HL-60 (cell line): ENCODE measurements at regions not wholly inside any gene's neighbourhood (a gene's known extent, or its start where the extent isn't known, plus 50 kb on each side); places are given as distances from the start of the nearest gene placed in this dataset.

Source experiments
- DNase-seq, 2 experiments: peaks; one replicate each; pipeline ENCODE4 v3.0.0-alpha.2; 2010 to 2020; ENCODE audit warnings: low read depth in 1 of 2, low spot score in 1 of 2
- H3K27ac ChIP-seq: fragments of 250-450 bp; sonication (Bioruptor Pico); replicated peaks from 2 replicates; pipeline ENCODE4 v1.5.1; 2020; ENCODE audit warnings: mild to moderate bottlenecking, moderate library complexity
- H3K27me3 ChIP-seq: fragments of 250-450 bp; sonication (Bioruptor Pico); 2 replicates; pipeline ENCODE4 v1.5.1; 2021; ENCODE audit warnings: mild to moderate bottlenecking, moderate library complexity; ENCODE audit not compliant: insufficient read depth, poor library complexity, severe bottlenecking
- H3K4me3 ChIP-seq: replicated peaks from 2 replicates; pipeline ENCODE4 v1.5.1; 2011; ENCODE audit warnings: mild to moderate bottlenecking, control low read depth, low read length; ENCODE audit not compliant: insufficient read depth
- GABPA ChIP-seq: IDR thresholded peaks from 2 replicates; pipeline ENCODE4 v1.6.1; 2012; ENCODE audit warnings: low read depth
- POLR2AphosphoS5 ChIP-seq: IDR thresholded peaks from 2 replicates; pipeline ENCODE4 v1.6.1; 2012; ENCODE audit warnings: low read depth
- SPI1 ChIP-seq: IDR thresholded peaks from 2 replicates; pipeline ENCODE4 v1.6.1; 2012; ENCODE audit warnings: low read depth, mild to moderate bottlenecking, borderline replicate concordance
- TF ChIP-seq, protein P1 (sequence below): IDR thresholded peaks from one replicate; pipeline ENCODE4 v1.5.1; 2011; ENCODE audit warnings: low read length, control low read depth, inconsistent platforms; ENCODE audit not compliant: insufficient read depth
- TF ChIP-seq, protein P2 (sequence below): IDR thresholded peaks from 2 replicates; pipeline ENCODE4 v1.6.1; 2012; ENCODE audit warnings: low read depth; ENCODE audit not compliant: insufficient replicate concordance

DNA sequence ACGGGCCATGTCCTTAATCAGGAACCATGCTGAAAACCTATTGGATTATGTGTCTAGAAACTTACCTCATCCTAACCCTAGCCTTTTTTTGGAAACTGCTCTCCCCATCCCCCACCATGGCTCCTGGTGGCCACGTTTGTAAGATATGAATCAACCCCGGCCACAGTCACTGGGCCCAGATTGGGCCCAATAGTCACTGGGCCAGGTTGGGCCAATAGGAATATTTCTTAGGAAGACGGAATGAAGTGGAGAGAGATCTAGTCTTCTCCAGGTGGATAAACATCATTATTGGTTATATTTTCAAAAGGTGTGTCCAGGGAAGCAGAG lies 468.7 kb downstream of the ARHGEF28 start:
- no peak overlapping the region for H3K4me3 ChIP-seq
- no peaks in the 10 kb centered on the region for H3K27me3 ChIP-seq
- TF ChIP-seq, protein P1, sequence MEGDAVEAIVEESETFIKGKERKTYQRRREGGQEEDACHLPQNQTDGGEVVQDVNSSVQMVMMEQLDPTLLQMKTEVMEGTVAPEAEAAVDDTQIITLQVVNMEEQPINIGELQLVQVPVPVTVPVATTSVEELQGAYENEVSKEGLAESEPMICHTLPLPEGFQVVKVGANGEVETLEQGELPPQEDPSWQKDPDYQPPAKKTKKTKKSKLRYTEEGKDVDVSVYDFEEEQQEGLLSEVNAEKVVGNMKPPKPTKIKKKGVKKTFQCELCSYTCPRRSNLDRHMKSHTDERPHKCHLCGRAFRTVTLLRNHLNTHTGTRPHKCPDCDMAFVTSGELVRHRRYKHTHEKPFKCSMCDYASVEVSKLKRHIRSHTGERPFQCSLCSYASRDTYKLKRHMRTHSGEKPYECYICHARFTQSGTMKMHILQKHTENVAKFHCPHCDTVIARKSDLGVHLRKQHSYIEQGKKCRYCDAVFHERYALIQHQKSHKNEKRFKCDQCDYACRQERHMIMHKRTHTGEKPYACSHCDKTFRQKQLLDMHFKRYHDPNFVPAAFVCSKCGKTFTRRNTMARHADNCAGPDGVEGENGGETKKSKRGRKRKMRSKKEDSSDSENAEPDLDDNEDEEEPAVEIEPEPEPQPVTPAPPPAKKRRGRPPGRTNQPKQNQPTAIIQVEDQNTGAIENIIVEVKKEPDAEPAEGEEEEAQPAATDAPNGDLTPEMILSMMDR = no peak
- TF ChIP-seq, protein P2, sequence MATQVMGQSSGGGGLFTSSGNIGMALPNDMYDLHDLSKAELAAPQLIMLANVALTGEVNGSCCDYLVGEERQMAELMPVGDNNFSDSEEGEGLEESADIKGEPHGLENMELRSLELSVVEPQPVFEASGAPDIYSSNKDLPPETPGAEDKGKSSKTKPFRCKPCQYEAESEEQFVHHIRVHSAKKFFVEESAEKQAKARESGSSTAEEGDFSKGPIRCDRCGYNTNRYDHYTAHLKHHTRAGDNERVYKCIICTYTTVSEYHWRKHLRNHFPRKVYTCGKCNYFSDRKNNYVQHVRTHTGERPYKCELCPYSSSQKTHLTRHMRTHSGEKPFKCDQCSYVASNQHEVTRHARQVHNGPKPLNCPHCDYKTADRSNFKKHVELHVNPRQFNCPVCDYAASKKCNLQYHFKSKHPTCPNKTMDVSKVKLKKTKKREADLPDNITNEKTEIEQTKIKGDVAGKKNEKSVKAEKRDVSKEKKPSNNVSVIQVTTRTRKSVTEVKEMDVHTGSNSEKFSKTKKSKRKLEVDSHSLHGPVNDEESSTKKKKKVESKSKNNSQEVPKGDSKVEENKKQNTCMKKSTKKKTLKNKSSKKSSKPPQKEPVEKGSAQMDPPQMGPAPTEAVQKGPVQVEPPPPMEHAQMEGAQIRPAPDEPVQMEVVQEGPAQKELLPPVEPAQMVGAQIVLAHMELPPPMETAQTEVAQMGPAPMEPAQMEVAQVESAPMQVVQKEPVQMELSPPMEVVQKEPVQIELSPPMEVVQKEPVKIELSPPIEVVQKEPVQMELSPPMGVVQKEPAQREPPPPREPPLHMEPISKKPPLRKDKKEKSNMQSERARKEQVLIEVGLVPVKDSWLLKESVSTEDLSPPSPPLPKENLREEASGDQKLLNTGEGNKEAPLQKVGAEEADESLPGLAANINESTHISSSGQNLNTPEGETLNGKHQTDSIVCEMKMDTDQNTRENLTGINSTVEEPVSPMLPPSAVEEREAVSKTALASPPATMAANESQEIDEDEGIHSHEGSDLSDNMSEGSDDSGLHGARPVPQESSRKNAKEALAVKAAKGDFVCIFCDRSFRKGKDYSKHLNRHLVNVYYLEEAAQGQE = no peak
- TF ChIP-seq POLR2AphosphoS5 (no peak), SPI1 (no peak), GABPA (no peak)
- no peak overlapping the region for H3K27ac ChIP-seq
- no peak for DNase-seq

DNA sequence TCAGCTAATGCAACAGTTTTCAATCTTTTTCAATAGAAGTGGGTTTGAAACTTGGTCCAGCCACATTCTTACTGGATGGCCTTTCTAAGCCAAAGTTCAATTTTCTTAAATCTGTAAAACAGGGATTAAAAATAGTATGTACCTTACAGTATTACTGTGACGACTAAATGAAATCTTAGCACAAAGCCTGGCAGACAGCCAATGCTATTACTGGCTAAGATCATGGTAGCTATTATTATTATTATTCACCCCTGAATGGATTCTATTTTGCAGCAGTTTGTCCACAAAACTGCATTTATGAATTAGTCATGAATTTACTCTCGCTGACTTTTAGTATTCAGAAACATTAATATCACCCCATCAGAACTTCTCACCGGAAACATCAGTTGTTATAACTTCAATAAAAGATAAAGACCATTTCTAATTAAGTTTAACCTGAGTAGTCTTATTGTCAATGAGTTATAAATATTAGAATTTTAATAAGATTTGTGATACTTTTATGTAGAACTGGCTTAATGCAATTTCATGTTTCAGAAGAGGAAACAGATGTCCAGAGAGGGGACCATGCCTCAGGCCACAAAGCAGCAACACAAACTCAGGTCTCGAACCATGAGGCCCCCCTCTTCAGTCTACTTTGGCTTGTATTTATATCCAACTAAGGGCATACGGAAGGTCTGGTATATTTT lies 468.2 kb downstream of the ARHGEF28 start:
- no peak overlapping the region for H3K27ac ChIP-seq
- TF ChIP-seq, protein P2 = no peak
- TF ChIP-seq SPI1 (no peak), GABPA (no peak), POLR2AphosphoS5 (no peak)
- TF ChIP-seq, protein P1 = no peak
- no peak for DNase-seq
- H3K27me3 ChIP-seq = no peaks in the 10 kb centered on the region
- H3K4me3 ChIP-seq = no peak overlapping the region

GRCh38 chr5:74093561-74093960 lies 467.6 kb downstream of the ARHGEF28 start:
- Histone ChIP-seq H3K27me3 (no peaks in the 10 kb centered on the region), H3K27ac (no peak overlapping the region), H3K4me3 (no peak overlapping the region)
- no peak for DNase-seq
- TF ChIP-seq POLR2AphosphoS5 (no peak), GABPA (no peak), SPI1 (no peak)
- TF ChIP-seq, protein P2 = no peak
- TF ChIP-seq, protein P1 = no peak
